ENCODE measurements at regions not wholly inside any gene's neighbourhood (a gene's known extent, or its start where the extent isn't known, plus 50 kb on each side); places are given as distances from the start of the nearest gene placed in this dataset.
A peak's percentile ranks its signal among the peaks of the same experiment; 100 is the strongest.

GRCh38 chr7:110480964-110481363 is 610.0 kb upstream of the LRRN3 start:
- no peak for TF ChIP-seq CTCF (IDR thresholded peaks at IDR 0.05; ENCODE audit: insufficient read depth, low read length, severe bottlenecking)
- Histone ChIP-seq H3K36me3 (ENCODE audit: control insufficient read depth, insufficient read depth, low read length) (no peaks in the 10 kb centered on the region), H3K27me3 (ENCODE audit: control insufficient read depth, insufficient read depth, low read length) (no peaks in the 10 kb centered on the region), H3K4me3 (ENCODE audit: low read depth, low read length) (no peak overlapping the region)
- FAIRE-seq (no peak), DNase-seq (ENCODE audit: low read depth) (no peak)

GRCh38 chr7:110483553-110483952 is 607.4 kb upstream of the LRRN3 start:
- Histone ChIP-seq H3K36me3 (ENCODE audit: control insufficient read depth, insufficient read depth, low read length) (no peaks in the 10 kb centered on the region), H3K27me3 (ENCODE audit: control insufficient read depth, insufficient read depth, low read length) (no peaks in the 10 kb centered on the region), H3K4me3 (ENCODE audit: low read depth, low read length) (no peak overlapping the region)
- no peak for FAIRE-seq
- DNase-seq (ENCODE audit: low read depth) = no peak
- TF ChIP-seq CTCF (IDR thresholded peaks at IDR 0.05; ENCODE audit: insufficient read depth, low read length, severe bottlenecking) = no peak

GRCh38 chr7:110484356-110484755 is 606.6 kb upstream of the LRRN3 start:
- Histone ChIP-seq H3K36me3 (ENCODE audit: control insufficient read depth, insufficient read depth, low read length) (no peaks in the 10 kb centered on the region), H3K27me3 (ENCODE audit: control insufficient read depth, insufficient read depth, low read length) (no peaks in the 10 kb centered on the region), H3K4me3 (ENCODE audit: low read depth, low read length) (no peak overlapping the region)
- DNase-seq (ENCODE audit: low read depth) (no peak), FAIRE-seq (no peak)
- TF ChIP-seq CTCF (IDR thresholded peaks at IDR 0.05; ENCODE audit: insufficient read depth, low read length, severe bottlenecking) = no peak

- H3K27me3 ChIP-seq (ENCODE audit: control insufficient read depth, insufficient read depth, low read length) = no peaks in the 10 kb centered on the region
- FAIRE-seq (no peak), DNase-seq (ENCODE audit: low read depth) (no peak)
- H3K4me3 ChIP-seq (ENCODE audit: low read depth, low read length) = no peak overlapping the region
- TF ChIP-seq CTCF (IDR thresholded peaks at IDR 0.05; ENCODE audit: insufficient read depth, low read length, severe bottlenecking) = no peak
- no peaks in the 10 kb centered on the region for H3K36me3 ChIP-seq (ENCODE audit: control insufficient read depth, insufficient read depth, low read length)
Observed at GRCh38 chr7:110486549-110486948, 604.4 kb upstream of the LRRN3 start.

- FAIRE-seq (no peak), DNase-seq (ENCODE audit: low read depth) (peak; percentile 12)
- Histone ChIP-seq H3K4me3 (ENCODE audit: low read depth, low read length) (no peak overlapping the region), H3K27me3 (ENCODE audit: control insufficient read depth, insufficient read depth, low read length) (no peaks in the 10 kb centered on the region), H3K36me3 (ENCODE audit: control insufficient read depth, insufficient read depth, low read length) (no peaks in the 10 kb centered on the region)
- TF ChIP-seq CTCF (IDR thresholded peaks at IDR 0.05; ENCODE audit: insufficient read depth, low read length, severe bottlenecking) = no peak
Observed at GRCh38 chr7:110502888-110503465, 588.0 kb upstream of the LRRN3 start.

- no peak for TF ChIP-seq CTCF (IDR thresholded peaks at IDR 0.05; ENCODE audit: insufficient read depth, low read length, severe bottlenecking)
- FAIRE-seq = no peak
Observed at GRCh38 chr7:110507369-110507768, 583.6 kb upstream of the LRRN3 start.

More at GRCh38 chr7:110507369-110507768, 583.6 kb upstream of the LRRN3 start:
- Histone ChIP-seq H3K4me3 (ENCODE audit: low read depth, low read length) (no peak overlapping the region), H3K36me3 (ENCODE audit: control insufficient read depth, insufficient read depth, low read length) (no peaks in the 10 kb centered on the region), H3K27me3 (ENCODE audit: control insufficient read depth, insufficient read depth, low read length) (no peaks in the 10 kb centered on the region)
- DNase-seq (ENCODE audit: low read depth) = no peak

All from bronchial epithelial cell (primary cell).